Testis (tissue), 2 donors: ENCODE measurements at regions not wholly inside any gene's neighbourhood (a gene's known extent, or its start where the extent isn't known, plus 50 kb on each side); places are given as distances from the start of the nearest gene placed in this dataset.

Experiments used
- POLR2A ChIP-seq: fragments of 450-650 bp; IDR thresholded peaks from one replicate; pipeline ENCODE4 v1.6.1; 2017; ENCODE audit warnings: antibody characterized with exemption, mild to moderate bottlenecking, moderate library complexity
- TF ChIP-seq, protein P1 (sequence below), 3 experiments: fragments of 450-650 bp in 2 of 3; fragments of 200-600 bp in 1 of 3; sonication (generic) in 1 of 3; IDR thresholded peaks; one replicate each; pipeline ENCODE4 v1.5.1; 2016 to 2019; ENCODE audit warnings: antibody characterized with exemption in 3 of 3, mild to moderate bottlenecking in 2 of 3, moderate library complexity in 1 of 3

DNA sequence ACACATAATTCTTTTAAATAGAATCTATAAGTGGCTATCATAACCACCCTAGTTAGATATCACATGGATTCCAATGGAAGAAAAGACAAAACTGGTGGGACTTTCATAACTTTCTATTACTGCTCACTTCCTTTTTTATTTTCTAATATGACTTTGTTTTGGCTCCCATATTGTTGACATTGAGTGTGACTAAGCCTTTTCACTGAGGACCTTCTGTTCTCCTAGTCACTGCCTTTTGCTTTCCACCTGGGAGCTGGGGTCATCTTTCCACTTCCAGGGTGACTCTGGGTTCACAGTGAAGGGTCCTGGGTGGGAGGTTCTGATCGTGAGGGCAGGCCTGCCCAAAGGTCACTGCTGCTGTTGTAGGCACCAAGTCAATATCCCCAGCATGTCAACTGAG, 275.8 kb downstream of the TGFB2 start:
- no peak for TF ChIP-seq POLR2A
- TF ChIP-seq, protein P1, sequence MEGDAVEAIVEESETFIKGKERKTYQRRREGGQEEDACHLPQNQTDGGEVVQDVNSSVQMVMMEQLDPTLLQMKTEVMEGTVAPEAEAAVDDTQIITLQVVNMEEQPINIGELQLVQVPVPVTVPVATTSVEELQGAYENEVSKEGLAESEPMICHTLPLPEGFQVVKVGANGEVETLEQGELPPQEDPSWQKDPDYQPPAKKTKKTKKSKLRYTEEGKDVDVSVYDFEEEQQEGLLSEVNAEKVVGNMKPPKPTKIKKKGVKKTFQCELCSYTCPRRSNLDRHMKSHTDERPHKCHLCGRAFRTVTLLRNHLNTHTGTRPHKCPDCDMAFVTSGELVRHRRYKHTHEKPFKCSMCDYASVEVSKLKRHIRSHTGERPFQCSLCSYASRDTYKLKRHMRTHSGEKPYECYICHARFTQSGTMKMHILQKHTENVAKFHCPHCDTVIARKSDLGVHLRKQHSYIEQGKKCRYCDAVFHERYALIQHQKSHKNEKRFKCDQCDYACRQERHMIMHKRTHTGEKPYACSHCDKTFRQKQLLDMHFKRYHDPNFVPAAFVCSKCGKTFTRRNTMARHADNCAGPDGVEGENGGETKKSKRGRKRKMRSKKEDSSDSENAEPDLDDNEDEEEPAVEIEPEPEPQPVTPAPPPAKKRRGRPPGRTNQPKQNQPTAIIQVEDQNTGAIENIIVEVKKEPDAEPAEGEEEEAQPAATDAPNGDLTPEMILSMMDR (IDR thresholded peaks at IDR 0.05), result no peak
